ENCODE measurements at regions not wholly inside any gene's neighbourhood (a gene's known extent, or its start where the extent isn't known, plus 50 kb on each side); places are given as distances from the start of the nearest gene placed in this dataset.

DNA sequence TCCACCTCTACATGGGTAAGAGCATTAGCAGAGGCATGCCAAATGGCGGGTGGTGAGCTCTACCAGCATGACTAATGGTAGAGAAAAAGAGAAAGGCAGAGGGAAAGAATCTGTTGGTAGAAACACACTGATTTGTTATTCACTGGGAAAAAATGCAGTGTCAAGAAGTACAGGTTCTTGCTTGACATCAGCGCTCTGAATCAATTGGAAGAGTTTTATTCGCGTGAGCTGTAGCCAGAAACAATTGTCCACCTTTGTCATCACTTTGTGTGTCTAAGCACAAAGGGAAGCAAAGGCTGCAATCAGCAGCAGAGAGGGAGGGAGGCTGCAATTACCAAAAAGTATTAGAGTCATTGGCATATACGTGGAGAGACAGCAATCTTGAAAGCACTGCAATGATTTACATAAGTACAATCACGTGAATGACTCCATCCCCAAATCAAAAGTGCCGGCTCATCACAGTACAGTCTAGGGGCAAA lies 67.7 kb upstream of the HS3ST1 start:
- no peak for DNase-seq (ENCODE audit: low read depth)

DNA sequence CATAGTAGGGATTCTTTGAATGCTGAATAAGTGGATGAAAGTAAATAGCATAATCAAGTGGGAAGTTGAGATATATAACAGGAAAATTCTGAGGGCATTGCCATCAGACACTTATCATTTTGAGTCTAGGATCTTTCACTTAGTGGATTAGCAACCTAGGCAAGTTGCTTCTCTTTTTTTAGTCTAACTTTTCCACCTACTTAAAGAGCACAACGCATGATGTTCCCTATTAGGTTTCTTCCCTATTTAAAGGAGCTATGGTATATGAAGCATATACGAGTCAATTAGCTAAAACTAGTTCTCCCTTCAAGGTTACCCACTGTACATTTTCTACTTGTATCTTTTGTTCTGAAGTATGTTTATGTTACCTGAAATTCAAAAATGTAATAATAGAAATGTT lies 67.1 kb upstream of the HS3ST1 start:
- DNase-seq (ENCODE audit: low read depth) = no peak

- no peak for DNase-seq (ENCODE audit: low read depth)
These were observed 66.6 kb upstream of the HS3ST1 start for GRCh38 chr4:11495291-11495690.

DNA sequence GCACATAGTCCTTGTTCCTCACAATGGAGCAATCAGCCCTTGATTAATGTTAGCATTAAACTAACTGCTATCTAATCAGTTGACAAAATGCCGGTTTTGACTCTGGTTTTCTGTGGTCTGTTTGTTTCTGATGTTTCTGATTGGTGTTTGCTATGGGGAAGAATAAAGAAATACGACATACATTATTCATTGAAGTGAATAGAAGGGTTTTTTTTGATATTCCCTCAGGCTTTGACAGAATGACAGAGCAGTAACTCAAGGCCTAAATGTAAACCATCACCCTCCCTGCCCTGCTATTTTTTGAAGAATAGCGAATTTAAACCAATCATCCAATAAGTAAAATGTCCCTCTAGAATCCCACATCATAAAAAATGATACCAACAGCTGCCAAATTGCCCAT lies 65.5 kb upstream of the HS3ST1 start:
- DNase-seq (ENCODE audit: low read depth) = no peak

DNA sequence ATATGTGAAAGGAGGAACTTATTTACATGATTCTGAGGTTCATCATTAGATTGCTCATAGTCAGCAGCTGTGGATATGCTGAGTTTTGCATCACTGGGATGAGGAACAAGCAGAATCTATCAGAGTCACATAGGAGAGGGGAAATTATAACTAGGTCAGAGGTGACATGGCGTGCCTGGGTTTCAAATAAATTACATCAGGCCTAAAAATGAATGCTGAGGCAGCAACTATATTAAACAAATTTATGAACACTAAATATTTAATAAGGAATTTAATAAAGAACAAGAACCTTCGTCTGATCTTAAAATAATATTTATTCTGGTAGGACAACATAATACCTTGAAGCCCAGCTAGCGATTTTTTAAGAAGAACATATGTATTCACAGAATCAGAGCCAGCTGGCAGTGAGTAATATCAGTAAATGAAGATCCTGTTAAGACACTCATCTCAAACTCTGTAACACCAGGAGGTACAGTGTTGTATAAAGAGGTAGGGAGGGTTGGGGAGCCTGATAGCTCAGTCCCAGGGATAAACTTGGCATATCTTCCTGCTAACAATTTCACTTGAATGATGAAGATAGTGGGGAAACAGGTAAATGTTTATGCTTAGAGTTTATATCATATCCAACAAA lies 60.9 kb upstream of the HS3ST1 start:
- no peak for DNase-seq (ENCODE audit: low read depth)

GRCh38 chr4:11488657-11489452 lies 60.2 kb upstream of the HS3ST1 start:
- no peak for DNase-seq (ENCODE audit: low read depth)

GRCh38 chr4:11487868-11488544 lies 59.3 kb upstream of the HS3ST1 start:
- DNase-seq (ENCODE audit: low read depth) = no peak

- DNase-seq (ENCODE audit: low read depth) = no peak
These were observed 58.4 kb upstream of the HS3ST1 start for GRCh38 chr4:11487139-11487538.

GRCh38 chr4:11485926-11486325 lies 57.2 kb upstream of the HS3ST1 start:
- DNase-seq (ENCODE audit: low read depth) = no peak

DNA sequence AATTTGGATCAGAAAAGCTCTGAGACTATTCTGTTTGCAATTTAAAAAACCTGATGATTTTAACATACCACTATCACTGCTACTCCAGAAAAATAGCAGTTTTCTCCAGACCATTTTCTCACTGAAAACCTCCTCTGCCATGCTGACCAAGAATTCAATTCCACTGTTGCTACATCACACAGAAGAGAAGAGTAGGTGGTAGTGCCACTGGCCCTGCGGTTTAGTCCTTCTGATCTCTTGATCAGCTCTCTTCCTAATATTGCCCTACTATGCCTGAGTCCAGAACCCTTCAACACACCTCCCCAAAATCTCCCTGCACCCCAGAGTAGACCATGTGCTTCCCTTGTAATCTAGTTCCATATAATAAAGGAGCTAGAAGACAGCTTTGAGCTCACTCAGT lies 55.8 kb upstream of the HS3ST1 start:
- DNase-seq (ENCODE audit: low read depth) = no peak

DNA sequence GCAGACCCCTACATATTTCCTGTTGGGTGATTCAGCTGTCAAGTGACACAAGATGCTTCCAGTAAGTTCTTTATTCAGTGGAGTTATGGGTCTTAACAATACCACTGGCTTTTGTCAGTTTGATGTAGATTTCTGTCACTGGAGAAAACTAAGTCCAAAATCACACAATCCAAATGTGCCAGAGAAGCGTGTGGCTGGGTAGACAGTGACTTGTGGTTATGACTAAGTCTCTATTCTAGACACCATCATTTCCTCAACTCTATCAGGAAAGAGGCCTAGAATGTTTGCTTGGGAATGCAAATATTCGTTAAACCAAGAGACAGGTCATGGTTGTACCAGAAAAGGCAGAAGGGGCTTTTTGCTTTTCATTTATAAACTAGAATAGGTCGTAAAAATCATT lies 54.4 kb upstream of the HS3ST1 start:
- DNase-seq (ENCODE audit: low read depth) = no peak

DNA sequence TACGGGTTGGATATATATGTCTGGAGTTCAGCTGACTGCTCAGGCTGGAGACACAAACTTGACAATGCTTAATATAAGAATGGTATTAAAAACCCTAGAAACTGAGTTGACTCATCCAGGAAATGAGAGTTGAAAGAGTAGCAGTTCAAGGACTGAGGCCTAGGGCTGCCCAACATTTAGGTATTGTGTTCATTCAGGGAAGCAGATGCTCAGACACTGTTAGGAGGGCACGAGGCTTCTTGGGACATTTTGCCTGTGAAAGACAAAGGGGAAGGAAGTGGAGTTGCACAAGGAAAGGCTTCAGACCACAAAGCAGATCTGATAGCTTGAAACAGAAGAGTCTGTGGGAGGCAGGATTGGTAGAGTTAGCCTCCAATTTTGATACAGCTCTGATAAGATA lies 52.0 kb upstream of the HS3ST1 start:
- DNase-seq (ENCODE audit: low read depth) = peak; percentile 22
